HG02763 (cell line): ENCODE measurements at regions not wholly inside any gene's neighbourhood (a gene's known extent, or its start where the extent isn't known, plus 50 kb on each side); places are given as distances from the start of the nearest gene placed in this dataset.
A peak's percentile ranks its signal among the peaks of the same experiment; 100 is the strongest.

Source experiments
- ATAC-seq: cut with Tn5 transposase; IDR thresholded peaks from one replicate; pipeline ENCODE4 v1.9.1; 2021; ENCODE audit warnings: mild to moderate bottlenecking, moderate library complexity; ENCODE audit not compliant: unreplicated experiment

- no peak for ATAC-seq
These were observed 1152.2 kb upstream of the SPRY2 start for GRCh38 chr13:81493144-81493543.

DNA sequence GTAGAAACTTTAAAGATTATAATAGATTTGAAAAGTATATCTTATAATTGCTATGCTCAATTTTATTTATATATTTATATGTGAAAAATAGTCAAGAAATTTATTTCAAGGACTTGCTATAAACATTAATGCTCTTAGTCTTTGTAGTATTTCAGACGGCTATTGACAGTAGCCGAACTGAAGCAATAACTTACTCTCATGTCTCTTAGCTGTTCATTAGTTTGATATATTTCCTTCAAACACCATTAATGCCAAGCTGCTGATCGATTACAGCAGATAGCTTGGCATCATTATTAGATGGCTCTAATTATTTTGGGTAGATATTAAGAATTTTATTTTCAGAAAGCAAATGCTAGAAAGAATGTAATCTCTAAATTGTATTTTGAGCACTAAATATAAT is 1151.5 kb upstream of the SPRY2 start:
- ATAC-seq, result no peak

- no peak for ATAC-seq
These were observed 1147.1 kb upstream of the SPRY2 start for GRCh38 chr13:81488021-81488420.

GRCh38 chr13:81487151-81487550 is 1146.2 kb upstream of the SPRY2 start:
- ATAC-seq, result no peak

DNA sequence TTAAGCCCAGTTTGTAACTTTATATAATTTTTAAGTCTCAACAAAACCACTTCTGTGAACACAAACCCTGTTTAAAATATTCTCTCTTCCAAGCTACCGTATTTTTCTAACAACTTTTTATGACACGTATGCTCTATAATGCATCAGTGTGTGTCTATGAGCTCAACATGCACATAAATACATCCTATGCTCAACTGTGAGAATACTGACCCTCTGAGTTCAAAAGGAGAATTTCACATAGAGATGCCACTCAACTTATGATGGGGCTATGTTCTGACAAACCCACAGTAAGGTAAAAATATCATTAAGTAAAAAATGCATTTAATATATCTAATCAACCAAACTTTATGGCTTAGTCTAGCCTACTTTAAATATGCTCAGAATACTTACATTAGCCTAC is 1139.7 kb upstream of the SPRY2 start:
- no peak for ATAC-seq

DNA sequence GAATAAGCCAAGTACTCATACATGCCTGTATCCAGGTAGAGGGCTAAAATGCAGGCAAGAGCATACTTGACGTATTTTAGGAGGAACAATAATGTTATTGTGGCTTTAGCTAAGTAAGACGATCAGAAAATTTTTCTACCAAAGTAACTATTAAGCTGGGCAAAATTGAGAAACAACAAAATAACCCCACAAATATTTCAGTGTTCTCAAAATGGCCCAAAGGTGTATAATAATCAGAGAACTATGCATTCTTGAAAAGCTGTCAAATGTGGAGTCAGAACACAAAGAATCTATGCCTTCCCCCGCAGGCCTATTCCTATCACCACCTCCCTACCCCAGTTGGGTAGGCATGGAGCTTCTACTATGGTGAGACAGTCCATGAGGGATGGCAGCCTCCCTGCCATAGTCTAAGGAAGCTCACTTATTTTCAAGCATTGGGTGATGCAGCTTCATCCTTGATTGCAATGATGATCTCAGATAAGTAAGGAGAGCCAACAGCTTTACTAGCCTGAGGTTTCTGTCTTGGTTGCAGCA is 1132.5 kb upstream of the SPRY2 start:
- no peak for ATAC-seq

- no peak for ATAC-seq
These were observed 1117.2 kb upstream of the SPRY2 start for GRCh38 chr13:81458170-81458569.

DNA sequence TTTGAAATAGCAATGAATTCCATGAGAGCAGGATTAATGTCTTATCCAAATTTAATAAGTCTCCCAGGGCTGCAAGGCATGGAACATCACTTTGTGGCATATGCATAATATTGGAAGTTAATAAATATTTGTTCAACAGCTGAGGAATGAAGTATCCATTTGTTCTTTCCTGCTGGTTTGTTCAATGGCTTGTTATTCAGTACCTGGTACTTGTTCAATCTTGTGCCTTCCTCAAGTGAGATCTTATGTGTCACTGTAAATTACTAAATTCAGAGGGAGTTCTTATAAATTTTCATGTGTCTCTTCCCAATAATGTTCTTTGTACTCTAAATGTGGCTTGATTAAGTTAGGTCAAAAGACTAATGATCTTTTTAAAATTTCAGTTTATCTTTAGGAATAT is 1105.5 kb upstream of the SPRY2 start:
- ATAC-seq, result no peak

GRCh38 chr13:81442904-81443303 is 1102.0 kb upstream of the SPRY2 start:
- no peak for ATAC-seq

DNA sequence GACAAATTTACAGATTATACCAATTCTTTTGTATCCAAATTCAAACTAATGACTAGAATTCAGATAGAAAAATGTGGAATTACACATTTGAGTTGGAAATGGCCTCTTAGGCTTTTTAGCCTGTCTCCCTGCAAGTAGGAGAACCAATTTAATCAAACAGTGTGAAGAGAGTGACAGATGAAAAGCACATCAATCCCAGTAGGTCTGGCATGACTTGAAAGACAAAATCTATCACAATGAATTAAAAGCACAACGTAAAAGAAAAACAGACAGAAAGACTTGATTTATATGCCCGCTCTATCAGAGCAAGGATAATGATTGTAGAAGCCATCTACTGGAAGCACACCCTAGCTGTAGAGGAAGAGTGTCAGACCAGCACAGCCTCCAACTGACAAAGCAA is 1084.4 kb upstream of the SPRY2 start:
- no peak for ATAC-seq

DNA sequence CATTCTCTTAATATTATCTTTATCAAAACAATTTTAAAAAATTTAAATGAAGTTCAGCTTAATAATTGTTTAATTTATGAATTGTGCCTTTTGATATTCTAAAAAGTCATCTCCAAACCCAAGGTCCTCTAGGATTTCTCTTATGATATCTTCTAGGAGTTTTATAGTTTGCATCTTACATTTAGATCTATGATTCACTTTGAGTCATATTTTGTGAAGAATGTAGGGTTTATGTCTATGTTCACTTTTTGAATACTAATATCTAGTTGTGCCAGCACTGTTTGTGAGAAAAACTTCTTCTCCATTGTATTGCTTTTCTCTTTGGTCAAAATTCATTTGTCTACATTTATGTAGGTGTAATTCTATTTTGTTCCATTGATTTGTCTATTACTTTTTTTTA is 1068.4 kb upstream of the SPRY2 start:
- no peak for ATAC-seq

DNA sequence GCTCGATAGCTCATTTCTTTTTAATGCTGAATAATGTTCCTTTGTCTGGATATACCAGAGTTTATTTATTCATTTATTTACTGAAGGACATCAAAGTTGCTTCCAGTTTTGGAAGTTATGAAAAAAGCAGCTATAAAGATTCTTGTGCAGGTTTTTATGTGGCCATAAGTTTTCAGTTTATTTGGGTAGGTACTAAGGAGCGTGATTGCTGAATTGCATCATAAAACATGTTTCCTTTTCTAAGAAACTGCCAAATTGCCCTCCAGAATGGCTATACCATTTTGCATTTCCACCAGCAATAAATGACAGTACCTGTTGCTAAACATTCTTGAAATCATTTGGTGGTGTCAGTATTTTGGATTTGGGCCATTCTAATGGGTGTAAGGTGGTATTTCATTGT is 1067.7 kb upstream of the SPRY2 start:
- no peak for ATAC-seq

GRCh38 chr13:81406639-81407292 is 1065.8 kb upstream of the SPRY2 start:
- ATAC-seq, result peak; percentile 87

DNA sequence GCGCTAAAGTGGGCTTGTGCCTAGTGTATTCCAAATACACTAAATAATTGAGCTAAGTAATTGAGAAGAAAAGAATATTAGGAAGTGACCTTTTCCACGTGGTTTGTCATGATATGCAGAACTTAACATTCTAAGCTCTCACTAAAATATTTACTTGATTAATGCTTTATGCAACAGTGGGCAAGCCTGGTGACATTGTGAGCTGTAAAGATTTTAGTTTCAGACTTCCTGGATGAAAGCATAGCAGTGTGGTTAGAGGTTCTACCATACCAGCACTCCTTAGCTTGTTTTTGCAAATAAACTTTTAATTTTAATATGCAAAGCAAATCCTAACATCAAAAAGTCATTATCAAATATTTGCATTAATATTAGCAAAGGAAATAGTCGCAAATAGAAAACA is 1065.1 kb upstream of the SPRY2 start:
- no peak for ATAC-seq

DNA sequence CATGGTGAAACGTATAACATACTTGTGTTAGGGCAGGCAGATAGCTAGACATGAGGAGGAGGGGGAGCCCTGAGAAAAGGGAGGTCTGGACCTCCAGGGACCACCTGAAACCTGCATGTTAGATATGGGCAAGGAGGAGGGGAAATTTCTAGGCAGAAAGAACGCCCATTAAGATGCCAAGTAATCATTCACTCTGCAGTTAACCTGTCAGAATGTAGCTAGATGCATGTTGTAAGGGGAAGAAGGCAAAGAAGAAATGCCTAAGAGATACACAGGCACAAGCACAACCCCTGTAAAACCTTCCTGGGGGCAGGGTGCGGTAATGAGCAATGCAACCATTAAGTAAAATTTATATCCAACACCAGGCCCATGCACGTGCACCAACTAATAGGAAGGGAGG is 1055.3 kb upstream of the SPRY2 start:
- no peak for ATAC-seq

DNA sequence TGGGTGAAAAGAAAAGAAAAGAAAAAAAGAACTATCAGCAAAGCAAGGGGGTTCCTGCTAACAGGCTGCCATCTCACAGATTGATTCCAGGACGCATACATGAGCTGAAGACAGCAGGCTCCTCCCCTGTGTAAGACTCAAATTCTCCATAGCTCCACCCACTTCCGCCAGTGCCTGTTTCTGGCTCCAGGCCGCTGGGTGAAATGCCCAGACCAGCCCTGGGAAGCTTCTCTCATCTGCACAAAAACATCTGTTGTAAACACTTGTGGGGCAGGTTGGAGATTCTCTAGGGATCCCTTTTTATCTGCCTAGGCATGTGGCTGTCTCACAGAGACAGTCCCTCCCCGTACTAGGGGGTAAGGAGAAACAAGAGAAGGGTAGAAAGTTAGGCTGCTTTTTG is 1054.4 kb upstream of the SPRY2 start:
- ATAC-seq, result no peak

GRCh38 chr13:81394640-81395039 is 1053.7 kb upstream of the SPRY2 start:
- ATAC-seq, result no peak

GRCh38 chr13:81393721-81394120 is 1052.8 kb upstream of the SPRY2 start:
- no peak for ATAC-seq

DNA sequence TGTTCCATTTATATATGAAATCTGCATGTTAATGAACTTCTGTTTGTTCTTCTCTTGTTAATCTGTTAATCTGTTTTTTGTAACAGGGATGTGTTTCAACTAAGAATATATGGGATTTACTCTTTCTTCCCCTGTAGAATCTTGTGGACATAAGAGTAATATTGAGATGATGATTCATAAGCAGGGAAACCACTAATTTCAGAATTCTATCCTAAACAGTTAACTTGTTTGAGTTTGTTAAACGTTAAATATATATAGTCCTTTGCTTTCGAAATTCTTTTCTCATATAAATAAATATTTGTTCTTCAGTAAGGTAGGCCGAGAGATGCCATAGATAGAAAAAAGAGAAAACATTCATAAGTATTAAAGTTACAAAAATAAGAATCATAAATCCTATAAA is 1052.2 kb upstream of the SPRY2 start:
- no peak for ATAC-seq

DNA sequence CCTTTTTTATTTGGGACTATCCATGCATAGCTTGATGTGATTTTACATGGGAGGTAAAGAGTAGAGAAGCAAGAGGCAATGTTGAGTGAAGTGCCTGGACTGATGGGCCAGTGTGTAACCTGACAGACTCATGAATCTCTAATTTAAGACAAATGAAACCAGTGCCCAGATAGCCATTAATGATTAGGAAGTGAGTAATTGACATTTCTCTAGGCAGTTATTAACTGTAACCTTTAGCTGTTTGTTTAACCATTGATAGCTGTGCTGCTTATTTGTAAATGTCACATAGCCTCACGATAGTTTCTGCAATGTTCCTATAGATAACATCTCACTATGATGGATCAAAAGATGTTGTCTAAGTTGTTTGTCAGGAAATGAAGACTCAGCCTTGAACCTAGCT is 1047.5 kb upstream of the SPRY2 start:
- no peak for ATAC-seq

DNA sequence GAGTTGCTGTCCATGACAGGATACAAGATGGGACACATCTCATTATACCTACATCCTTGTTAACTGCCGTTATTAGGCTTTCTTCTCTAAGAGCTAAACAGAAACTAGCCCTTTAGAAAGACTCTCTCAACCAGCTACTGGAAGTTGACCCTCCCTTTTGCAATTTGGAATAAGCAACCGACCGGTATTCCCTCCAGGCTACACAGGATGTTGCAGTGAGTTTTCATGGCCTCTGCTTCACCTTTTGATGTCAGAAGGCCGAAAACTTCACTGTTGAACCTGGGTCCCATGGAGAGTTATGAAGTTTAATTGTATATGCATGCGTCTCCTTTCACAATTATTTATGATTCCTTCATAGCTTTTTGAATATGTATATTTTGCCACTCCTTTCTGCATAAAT is 1042.5 kb upstream of the SPRY2 start:
- no peak for ATAC-seq

DNA sequence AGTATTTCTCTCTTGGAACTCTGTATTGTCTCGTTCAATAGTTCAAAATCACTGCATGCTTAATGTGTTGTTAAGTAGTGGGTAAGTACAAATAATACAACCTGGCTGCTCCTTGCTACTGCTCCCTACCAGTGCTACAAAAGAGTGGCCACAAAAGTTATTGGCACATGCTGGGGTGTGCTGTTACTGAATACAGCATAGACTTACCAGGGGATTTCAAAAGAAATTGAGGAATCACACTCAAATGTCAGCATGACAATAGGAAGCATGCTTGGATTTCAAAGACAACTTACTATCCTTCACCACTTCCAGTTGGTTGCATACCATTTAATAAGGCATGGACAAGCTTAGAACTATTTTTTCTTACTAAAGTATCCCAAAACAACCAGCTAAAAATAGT is 1041.3 kb upstream of the SPRY2 start:
- ATAC-seq, result no peak

GRCh38 chr13:81381560-81381959 is 1040.6 kb upstream of the SPRY2 start:
- ATAC-seq, result no peak
